Ishikawa (cell line): ENCODE measurements at regions not wholly inside any gene's neighbourhood (a gene's known extent, or its start where the extent isn't known, plus 50 kb on each side); places are given as distances from the start of the nearest gene placed in this dataset.

Source experiments
- CEBPB ChIP-seq: IDR thresholded peaks from 2 replicates; pipeline ENCODE4 v1.6.1; 2012
- EGR1 ChIP-seq: IDR thresholded peaks from 2 replicates; pipeline ENCODE4 v1.6.1; 2012
- EP300 ChIP-seq: IDR thresholded peaks from 2 replicates; pipeline ENCODE4 v1.6.1; 2012; ENCODE audit warnings: borderline replicate concordance
- NFIC ChIP-seq: IDR thresholded peaks from 2 replicates; pipeline ENCODE4 v1.6.1; 2012
- RAD21 ChIP-seq: IDR thresholded peaks from 2 replicates; pipeline ENCODE4 v1.6.1; 2012; ENCODE audit warnings: low read depth
- TCF12 ChIP-seq: IDR thresholded peaks from 2 replicates; pipeline ENCODE4 v1.6.1; 2012; ENCODE audit warnings: low read depth
- TEAD4 ChIP-seq: IDR thresholded peaks from 2 replicates; pipeline ENCODE4 v1.6.1; 2012
- USF1 ChIP-seq: IDR thresholded peaks from 2 replicates; pipeline ENCODE4 v1.6.1; 2012
- YY1 ChIP-seq: IDR thresholded peaks from 2 replicates; pipeline ENCODE4 v1.6.1; 2012; ENCODE audit warnings: low read depth
- ZBTB7A ChIP-seq: IDR thresholded peaks from 2 replicates; pipeline ENCODE4 v1.6.1; 2012; ENCODE audit warnings: low read depth
- TF ChIP-seq, protein P1 (sequence below): IDR thresholded peaks from 2 replicates; pipeline ENCODE4 v1.6.1; 2012; ENCODE audit warnings: low read depth, mild to moderate bottlenecking
- TF ChIP-seq, protein P2 (sequence below): IDR thresholded peaks from 2 replicates; pipeline ENCODE4 v1.6.1; 2012

DNA sequence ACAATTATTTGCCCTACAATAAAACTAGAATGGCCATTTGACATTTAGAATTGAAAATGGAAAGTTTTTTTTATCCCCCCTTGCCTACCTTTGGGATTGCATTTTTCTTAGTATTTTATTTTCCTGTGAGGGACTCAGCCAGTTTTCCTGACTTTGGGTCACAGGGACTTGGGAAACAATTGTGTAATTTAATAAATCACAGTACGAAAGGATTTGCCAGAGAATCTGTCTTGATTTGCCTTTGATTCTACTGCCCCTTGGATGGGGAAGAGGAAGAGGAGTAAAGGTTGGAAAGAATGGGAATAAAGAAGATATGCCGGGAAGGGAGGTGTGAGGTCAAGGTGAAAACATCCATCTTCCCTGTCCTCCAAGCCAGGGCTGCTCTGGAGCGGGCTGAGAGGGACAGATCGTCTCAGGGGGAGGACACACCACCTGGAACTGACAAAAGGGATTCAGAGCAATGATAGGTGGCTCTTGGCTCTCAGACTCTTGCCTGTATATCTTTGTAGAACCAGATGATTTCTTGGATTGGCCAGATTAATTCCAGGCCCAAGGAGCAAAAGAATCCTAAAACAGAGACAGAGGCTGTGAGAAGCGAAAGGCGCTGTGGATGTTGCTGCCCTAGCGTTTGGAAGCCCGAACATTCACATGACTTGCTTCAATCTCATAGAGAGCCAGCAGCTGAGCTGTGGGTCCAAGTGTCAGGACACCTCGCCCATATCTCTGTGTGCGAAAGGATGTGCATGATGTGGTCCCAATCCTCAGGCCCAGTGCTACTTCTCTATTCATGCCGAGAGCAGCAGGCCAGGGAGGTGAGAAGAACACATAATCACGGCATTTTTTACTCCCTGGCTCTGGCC is 50.3 kb upstream of the ZEB1 start:
- TF ChIP-seq USF1 (no peak), ZBTB7A (no peak), CEBPB (no peak), TCF12 (no peak), NFIC (no peak), TEAD4 (no peak), RAD21 (no peak), YY1 (no peak), EGR1 (no peak), EP300 (no peak)
- TF ChIP-seq, protein P1, sequence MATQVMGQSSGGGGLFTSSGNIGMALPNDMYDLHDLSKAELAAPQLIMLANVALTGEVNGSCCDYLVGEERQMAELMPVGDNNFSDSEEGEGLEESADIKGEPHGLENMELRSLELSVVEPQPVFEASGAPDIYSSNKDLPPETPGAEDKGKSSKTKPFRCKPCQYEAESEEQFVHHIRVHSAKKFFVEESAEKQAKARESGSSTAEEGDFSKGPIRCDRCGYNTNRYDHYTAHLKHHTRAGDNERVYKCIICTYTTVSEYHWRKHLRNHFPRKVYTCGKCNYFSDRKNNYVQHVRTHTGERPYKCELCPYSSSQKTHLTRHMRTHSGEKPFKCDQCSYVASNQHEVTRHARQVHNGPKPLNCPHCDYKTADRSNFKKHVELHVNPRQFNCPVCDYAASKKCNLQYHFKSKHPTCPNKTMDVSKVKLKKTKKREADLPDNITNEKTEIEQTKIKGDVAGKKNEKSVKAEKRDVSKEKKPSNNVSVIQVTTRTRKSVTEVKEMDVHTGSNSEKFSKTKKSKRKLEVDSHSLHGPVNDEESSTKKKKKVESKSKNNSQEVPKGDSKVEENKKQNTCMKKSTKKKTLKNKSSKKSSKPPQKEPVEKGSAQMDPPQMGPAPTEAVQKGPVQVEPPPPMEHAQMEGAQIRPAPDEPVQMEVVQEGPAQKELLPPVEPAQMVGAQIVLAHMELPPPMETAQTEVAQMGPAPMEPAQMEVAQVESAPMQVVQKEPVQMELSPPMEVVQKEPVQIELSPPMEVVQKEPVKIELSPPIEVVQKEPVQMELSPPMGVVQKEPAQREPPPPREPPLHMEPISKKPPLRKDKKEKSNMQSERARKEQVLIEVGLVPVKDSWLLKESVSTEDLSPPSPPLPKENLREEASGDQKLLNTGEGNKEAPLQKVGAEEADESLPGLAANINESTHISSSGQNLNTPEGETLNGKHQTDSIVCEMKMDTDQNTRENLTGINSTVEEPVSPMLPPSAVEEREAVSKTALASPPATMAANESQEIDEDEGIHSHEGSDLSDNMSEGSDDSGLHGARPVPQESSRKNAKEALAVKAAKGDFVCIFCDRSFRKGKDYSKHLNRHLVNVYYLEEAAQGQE: no peak
- TF ChIP-seq, protein P2, sequence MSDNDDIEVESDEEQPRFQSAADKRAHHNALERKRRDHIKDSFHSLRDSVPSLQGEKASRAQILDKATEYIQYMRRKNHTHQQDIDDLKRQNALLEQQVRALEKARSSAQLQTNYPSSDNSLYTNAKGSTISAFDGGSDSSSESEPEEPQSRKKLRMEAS: no peak
